HG03066 (cell line): ENCODE measurements at regions not wholly inside any gene's neighbourhood (a gene's known extent, or its start where the extent isn't known, plus 50 kb on each side); places are given as distances from the start of the nearest gene placed in this dataset.
A peak's percentile ranks its signal among the peaks of the same experiment; 100 is the strongest.
"Not testable (repeated sequence)": the region's sequence is repeated elsewhere in the genome, so short reads cannot be mapped to it uniquely, and the experiment has no call there.

Source experiments
- ATAC-seq: cut with Tn5 transposase; IDR thresholded peaks from one replicate; pipeline ENCODE4 v1.9.1; 2021; ENCODE audit warnings: low read depth; ENCODE audit not compliant: unreplicated experiment

- no peak for ATAC-seq
Observed at GRCh38 chr21:28069450-28069923, 923.2 kb downstream of the LTN1 start.

GRCh38 chr21:28068455-28069358 is 924.0 kb downstream of the LTN1 start:
- no peak for ATAC-seq

- ATAC-seq = no peak
Observed at GRCh38 chr21:28066596-28067387, 925.9 kb downstream of the LTN1 start.

- ATAC-seq = no peak
Observed at GRCh38 chr21:28066076-28066475, 926.6 kb downstream of the LTN1 start.

- ATAC-seq = no peak
Observed at GRCh38 chr21:28063241-28064216, 929.1 kb downstream of the LTN1 start.

GRCh38 chr21:28052956-28053355 is 939.7 kb downstream of the LTN1 start:
- not testable (repeated sequence) for ATAC-seq

- not testable (repeated sequence) for ATAC-seq
Observed at GRCh38 chr21:28051649-28052048, 941.0 kb downstream of the LTN1 start.

- not testable (repeated sequence) for ATAC-seq
Observed at GRCh38 chr21:28035692-28036091, 957.0 kb downstream of the LTN1 start.

GRCh38 chr21:28034916-28035315 is 957.8 kb downstream of the LTN1 start:
- ATAC-seq = not testable (repeated sequence)

GRCh38 chr21:28034334-28034733 is 958.3 kb downstream of the LTN1 start:
- not testable (repeated sequence) for ATAC-seq

- ATAC-seq = not testable (repeated sequence)
Observed at GRCh38 chr21:28032652-28033051, 960.0 kb downstream of the LTN1 start.

- not testable (repeated sequence) for ATAC-seq
Observed at GRCh38 chr21:28031066-28031465, 961.6 kb downstream of the LTN1 start.

- no peak for ATAC-seq
Observed at GRCh38 chr21:28025111-28025510, 967.6 kb downstream of the LTN1 start.

- peak; percentile 80 for ATAC-seq
Observed at GRCh38 chr21:28018741-28019669, 973.7 kb downstream of the LTN1 start.

- ATAC-seq = no peak
Observed at GRCh38 chr21:28018213-28018612, 974.5 kb downstream of the LTN1 start.

GRCh38 chr21:28016571-28016970 is 976.1 kb downstream of the LTN1 start:
- ATAC-seq = no peak

- ATAC-seq = not testable (repeated sequence)
Observed at GRCh38 chr21:28013123-28013522, 979.6 kb downstream of the LTN1 start.

- not testable (repeated sequence) for ATAC-seq
Observed at GRCh38 chr21:28011970-28012369, 980.7 kb downstream of the LTN1 start.

GRCh38 chr21:28008245-28008644 is 984.4 kb downstream of the LTN1 start:
- ATAC-seq = not testable (repeated sequence)
